NB4 (cell line): ENCODE measurements at regions not wholly inside any gene's neighbourhood (a gene's known extent, or its start where the extent isn't known, plus 50 kb on each side); places are given as distances from the start of the nearest gene placed in this dataset.

Experiments used
- MYC ChIP-seq: IDR thresholded peaks from 2 replicates; pipeline ENCODE4 v1.6.1; 2011; ENCODE audit warnings: low read depth, low read length
- POLR2A ChIP-seq: IDR thresholded peaks from 2 replicates; pipeline ENCODE4 v1.6.1; 2011; ENCODE audit warnings: mild to moderate bottlenecking; ENCODE audit not compliant: insufficient read length; ENCODE audit errors: extremely low read depth
- TF ChIP-seq, protein P1 (sequence below): IDR thresholded peaks from one replicate; pipeline ENCODE4 v1.5.1; 2012; ENCODE audit warnings: low read depth, low read length
- TF ChIP-seq, protein P2 (sequence below): IDR thresholded peaks from 2 replicates; pipeline ENCODE4 v1.6.1; 2011; ENCODE audit warnings: low read depth, low read length

DNA sequence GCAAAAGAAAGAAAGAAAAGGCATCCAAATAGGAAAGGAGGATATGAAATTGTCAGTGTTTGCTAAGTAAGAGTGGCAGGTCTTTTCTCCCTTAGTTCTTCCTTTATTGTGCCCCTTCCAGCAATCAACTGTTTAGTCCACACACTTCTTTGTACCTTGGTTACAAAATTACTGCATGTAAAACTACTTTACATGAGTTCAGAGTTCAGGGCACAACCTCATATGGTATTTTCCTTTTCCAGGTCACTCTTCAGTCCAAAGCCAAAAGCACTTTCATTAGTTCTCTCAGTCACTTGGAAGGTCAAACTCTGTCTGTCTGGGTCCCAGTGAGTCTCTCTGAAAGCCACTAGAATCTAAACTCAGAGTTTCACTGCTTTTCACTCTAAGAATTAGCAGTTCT is 122.5 kb upstream of the SRD5A2 start:
- TF ChIP-seq, protein P1, sequence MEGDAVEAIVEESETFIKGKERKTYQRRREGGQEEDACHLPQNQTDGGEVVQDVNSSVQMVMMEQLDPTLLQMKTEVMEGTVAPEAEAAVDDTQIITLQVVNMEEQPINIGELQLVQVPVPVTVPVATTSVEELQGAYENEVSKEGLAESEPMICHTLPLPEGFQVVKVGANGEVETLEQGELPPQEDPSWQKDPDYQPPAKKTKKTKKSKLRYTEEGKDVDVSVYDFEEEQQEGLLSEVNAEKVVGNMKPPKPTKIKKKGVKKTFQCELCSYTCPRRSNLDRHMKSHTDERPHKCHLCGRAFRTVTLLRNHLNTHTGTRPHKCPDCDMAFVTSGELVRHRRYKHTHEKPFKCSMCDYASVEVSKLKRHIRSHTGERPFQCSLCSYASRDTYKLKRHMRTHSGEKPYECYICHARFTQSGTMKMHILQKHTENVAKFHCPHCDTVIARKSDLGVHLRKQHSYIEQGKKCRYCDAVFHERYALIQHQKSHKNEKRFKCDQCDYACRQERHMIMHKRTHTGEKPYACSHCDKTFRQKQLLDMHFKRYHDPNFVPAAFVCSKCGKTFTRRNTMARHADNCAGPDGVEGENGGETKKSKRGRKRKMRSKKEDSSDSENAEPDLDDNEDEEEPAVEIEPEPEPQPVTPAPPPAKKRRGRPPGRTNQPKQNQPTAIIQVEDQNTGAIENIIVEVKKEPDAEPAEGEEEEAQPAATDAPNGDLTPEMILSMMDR, result no peak
- TF ChIP-seq POLR2A, result no peak
- TF ChIP-seq, protein P2, sequence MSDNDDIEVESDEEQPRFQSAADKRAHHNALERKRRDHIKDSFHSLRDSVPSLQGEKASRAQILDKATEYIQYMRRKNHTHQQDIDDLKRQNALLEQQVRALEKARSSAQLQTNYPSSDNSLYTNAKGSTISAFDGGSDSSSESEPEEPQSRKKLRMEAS, result no peak
- TF ChIP-seq MYC, result no peak
